ENCODE measurements at regions not wholly inside any gene's neighbourhood (a gene's known extent, or its start where the extent isn't known, plus 50 kb on each side); places are given as distances from the start of the nearest gene placed in this dataset.

DNA sequence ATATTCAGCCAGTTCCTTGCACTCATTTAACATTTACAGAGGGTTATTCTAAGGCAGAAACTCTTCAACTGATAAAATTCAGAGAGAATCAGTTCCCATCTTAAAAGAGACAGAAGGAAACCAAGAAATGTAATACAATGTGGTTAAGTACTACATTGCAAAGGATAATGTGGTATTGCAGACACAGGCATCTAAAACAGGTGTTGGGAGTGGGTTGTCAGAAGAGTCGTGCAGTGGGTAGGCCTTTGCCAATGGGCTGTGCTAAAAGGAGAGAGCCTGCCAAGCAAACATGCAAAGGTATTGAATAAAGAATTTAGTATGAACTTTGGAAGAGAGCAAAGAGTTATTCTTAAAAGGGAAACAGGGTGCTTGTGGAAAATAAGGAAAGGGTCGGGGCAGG, 1044.4 kb upstream of the DIAPH2 start:
- CTCF ChIA-PET, result no interaction called here
- Mint-ChIP-seq H3K9me3 (no peaks in the 10 kb centered on the region), H3K4me3 (no peak overlapping the region)

DNA sequence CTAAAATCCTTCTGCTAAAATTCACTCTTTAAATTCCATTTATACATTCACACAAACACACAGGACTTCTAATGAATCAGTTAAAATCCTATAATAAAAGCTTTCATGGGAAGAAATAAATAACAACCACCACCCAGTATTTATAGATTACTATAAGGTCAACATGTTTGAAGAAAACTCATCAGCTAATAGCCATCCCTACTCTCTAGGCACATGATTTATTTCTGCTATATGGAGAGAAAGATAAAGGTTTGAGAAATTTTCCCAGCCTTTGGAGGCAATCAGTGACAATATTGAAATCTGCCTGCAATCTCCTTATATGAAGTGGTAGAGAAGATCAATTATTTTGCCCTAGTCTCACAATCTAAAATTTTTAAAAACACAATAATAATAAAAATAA, 1038.9 kb upstream of the DIAPH2 start:
- CTCF ChIA-PET, result no interaction called here
- no peaks in the 10 kb centered on the region for H3K9me3 Mint-ChIP-seq
- no peaks in the 10 kb centered on the region for H3K27me3 Mint-ChIP-seq
- no peaks in the 10 kb centered on the region for H3K4me1 Mint-ChIP-seq
- H3K36me3 Mint-ChIP-seq (ENCODE audit: low read depth), result no peaks in the 10 kb centered on the region
- no peak overlapping the region for H3K27ac Mint-ChIP-seq
- POLR2A ChIA-PET, result no interaction called here
- no peak overlapping the region for H3K4me3 Mint-ChIP-seq
- DNase-seq, result no peak

More for the DNA sequence above, 1044.4 kb upstream of the DIAPH2 start:
- POLR2A ChIA-PET, result no interaction called here
- no peak for DNase-seq
- H3K4me1 Mint-ChIP-seq, result no peaks in the 10 kb centered on the region
- no peak overlapping the region for H3K27ac Mint-ChIP-seq
- H3K27me3 Mint-ChIP-seq, result no peaks in the 10 kb centered on the region
- H3K36me3 Mint-ChIP-seq (ENCODE audit: low read depth), result no peaks in the 10 kb centered on the region

DNA sequence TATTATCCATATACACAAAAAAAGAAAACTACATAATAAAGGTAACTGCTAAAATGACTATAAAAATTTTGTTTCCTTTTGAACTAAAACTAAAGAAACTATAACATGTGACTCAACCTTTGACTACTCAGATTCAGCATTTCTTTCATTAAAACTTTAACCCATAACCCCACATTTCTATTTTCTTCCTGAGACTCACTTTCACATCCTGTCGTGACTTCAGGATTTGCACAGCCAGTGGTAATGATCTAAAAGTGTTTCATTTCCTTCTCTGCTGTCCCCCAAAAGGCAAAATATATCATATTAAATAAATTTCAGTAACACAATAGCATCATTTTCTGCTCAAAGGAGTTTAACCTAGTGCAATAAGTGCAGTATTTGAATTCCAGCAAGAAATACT, 1022.4 kb upstream of the DIAPH2 start:
- peaks cover 5% of the 10 kb centered on the region for H3K9me3 Mint-ChIP-seq
- no peak overlapping the region for H3K4me3 Mint-ChIP-seq
- H3K36me3 Mint-ChIP-seq (ENCODE audit: low read depth), result no peaks in the 10 kb centered on the region
- H3K27me3 Mint-ChIP-seq, result no peaks in the 10 kb centered on the region
- ChIA-PET POLR2A (no interaction called here), CTCF (no interaction called here)
- no peak overlapping the region for H3K27ac Mint-ChIP-seq
- no peaks in the 10 kb centered on the region for H3K4me1 Mint-ChIP-seq
- no peak for DNase-seq

DNA sequence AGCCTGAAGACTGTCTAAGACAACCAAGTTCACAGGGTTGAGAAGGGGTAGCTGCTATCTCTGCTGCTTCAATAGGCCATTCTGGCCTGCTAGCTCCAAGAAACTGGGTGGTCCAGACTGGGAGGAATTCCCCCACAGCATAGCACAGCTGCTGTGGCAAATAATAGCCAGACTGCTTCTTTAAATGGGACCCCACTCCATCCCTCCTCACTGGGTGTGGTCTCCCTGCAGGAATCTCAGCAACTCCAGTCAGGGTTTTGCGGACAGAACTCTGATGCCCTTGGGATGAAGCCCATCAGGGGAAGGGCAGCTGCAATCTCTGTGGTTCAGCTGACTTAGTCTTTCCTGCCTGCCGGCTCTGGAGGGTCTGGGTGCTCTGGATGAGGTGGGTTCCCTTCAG, 1018.6 kb upstream of the DIAPH2 start:
- Mint-ChIP-seq H3K27ac (no peak overlapping the region), H3K9me3 (peaks cover 5% of the 10 kb centered on the region), H3K27me3 (no peaks in the 10 kb centered on the region), H3K36me3 (ENCODE audit: low read depth) (no peaks in the 10 kb centered on the region), H3K4me1 (no peaks in the 10 kb centered on the region), H3K4me3 (no peak overlapping the region)
- ChIA-PET POLR2A (no interaction called here), CTCF (no interaction called here)
- no peak for DNase-seq

DNA sequence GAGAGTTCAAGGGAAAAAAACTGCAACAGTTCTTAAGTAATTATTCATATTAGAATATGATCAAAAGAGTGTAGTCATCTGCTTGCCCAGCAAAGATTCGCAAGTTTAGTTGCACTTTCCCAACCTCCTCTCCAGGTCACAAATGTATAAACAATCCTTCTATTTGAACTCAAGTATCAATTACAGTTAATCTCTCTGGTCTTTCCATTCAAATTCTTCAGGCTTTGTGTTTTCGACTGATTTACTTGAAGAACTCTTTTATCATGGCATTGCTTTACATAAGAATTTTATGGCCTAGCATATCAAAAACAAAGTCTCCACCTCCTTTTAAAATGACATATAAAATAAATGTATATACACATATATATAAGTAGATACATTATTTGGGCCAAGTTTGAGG, 1009.6 kb upstream of the DIAPH2 start:
- Mint-ChIP-seq H3K27me3 (no peaks in the 10 kb centered on the region), H3K4me3 (no peak overlapping the region), H3K27ac (no peak overlapping the region), H3K9me3 (no peaks in the 10 kb centered on the region), H3K36me3 (ENCODE audit: low read depth) (no peaks in the 10 kb centered on the region), H3K4me1 (no peaks in the 10 kb centered on the region)
- ChIA-PET POLR2A (no interaction called here), CTCF (no interaction called here)
- no peak for DNase-seq

DNA sequence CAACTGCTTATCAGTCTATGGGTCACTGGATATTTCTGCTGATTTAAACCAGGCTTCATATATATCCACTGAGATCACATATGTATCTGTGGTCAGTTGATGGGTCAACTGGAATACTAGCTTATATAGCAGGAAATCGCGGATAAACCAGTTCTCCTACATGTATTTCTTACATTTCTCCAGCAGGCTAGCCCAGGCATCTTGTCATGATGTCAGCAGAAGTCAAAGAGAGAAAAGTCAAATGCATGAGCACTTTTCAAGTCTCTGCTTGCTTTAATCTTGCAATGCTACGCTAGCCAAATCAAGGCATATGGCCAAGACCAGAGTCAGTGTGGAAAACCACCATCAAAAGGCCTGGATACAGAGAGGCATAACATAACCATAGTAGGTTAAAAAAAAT, 1008.8 kb upstream of the DIAPH2 start:
- Mint-ChIP-seq H3K4me3 (no peak overlapping the region), H3K27ac (no peak overlapping the region), H3K36me3 (ENCODE audit: low read depth) (no peaks in the 10 kb centered on the region), H3K4me1 (no peaks in the 10 kb centered on the region), H3K27me3 (no peaks in the 10 kb centered on the region), H3K9me3 (no peaks in the 10 kb centered on the region)
- ChIA-PET CTCF (no interaction called here), POLR2A (no interaction called here)
- DNase-seq, result no peak

DNA sequence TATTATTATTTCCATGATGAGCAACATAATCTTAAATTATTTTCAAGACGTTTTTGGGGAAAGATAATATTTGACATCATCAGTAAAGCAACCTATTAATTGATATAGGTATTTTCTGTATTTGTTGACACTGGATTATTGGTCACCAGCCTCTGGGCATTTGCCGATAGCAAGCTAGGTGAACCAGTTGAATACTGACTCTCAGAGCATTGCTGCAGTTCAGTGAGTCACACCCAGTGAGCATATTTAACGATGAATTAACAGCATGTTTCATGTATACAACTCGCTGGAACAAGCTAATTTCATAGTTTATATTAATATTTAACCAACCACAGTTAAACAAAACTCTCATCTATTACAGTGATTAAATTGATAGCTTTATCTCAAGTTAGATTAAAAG, 1006.0 kb upstream of the DIAPH2 start:
- H3K9me3 Mint-ChIP-seq, result no peaks in the 10 kb centered on the region
- H3K36me3 Mint-ChIP-seq (ENCODE audit: low read depth), result no peaks in the 10 kb centered on the region
- POLR2A ChIA-PET, result no interaction called here
- H3K27ac Mint-ChIP-seq, result no peak overlapping the region
- no peak for DNase-seq
- H3K4me3 Mint-ChIP-seq, result no peak overlapping the region
- no peaks in the 10 kb centered on the region for H3K4me1 Mint-ChIP-seq
- H3K27me3 Mint-ChIP-seq, result no peaks in the 10 kb centered on the region
- CTCF ChIA-PET, result no interaction called here

DNA sequence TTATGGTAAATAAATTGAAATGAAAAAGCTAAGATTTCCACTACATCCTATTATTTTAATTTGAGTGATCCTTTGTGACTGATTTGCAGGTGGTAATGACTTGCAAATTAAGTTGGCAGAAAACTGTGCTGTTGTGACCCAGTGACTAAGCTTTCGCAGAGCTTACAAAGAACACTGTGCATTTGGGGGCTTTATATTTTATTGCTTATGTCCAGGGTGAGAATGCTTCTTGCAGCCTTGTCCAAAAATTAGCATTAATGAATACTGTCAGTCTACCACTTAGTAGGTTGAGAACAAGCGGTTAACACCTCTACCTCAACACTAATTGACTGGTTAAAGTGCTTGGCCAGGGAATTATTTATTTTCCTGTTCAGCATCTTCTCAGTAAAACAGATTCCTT, 991.3 kb upstream of the DIAPH2 start:
- no peak for DNase-seq
- H3K27me3 Mint-ChIP-seq, result no peaks in the 10 kb centered on the region
- H3K9me3 Mint-ChIP-seq, result no peaks in the 10 kb centered on the region
- CTCF ChIA-PET, result no interaction called here
- H3K4me1 Mint-ChIP-seq, result no peaks in the 10 kb centered on the region
- POLR2A ChIA-PET, result no interaction called here
- no peaks in the 10 kb centered on the region for H3K36me3 Mint-ChIP-seq (ENCODE audit: low read depth)
- H3K27ac Mint-ChIP-seq, result no peak overlapping the region
- no peak overlapping the region for H3K4me3 Mint-ChIP-seq

DNA sequence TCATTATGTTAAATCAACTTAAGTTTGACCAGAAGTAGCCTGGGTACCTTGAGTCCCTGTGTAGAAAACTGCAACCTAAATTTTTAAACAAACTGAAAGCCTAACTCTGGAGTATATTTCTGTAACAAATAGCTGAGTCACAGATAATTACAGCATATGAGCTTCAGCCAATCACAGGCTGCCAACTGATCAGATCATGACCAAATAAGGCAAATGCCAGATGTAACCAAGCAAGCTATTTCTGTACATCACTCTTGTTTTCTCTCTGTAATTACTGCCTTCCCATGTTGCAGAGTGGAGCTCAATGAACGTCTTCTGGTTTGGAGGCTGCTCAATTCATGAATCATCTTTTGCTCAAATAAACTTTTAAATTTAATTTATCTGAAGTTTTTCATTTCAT, 980.9 kb upstream of the DIAPH2 start:
- no peaks in the 10 kb centered on the region for H3K36me3 Mint-ChIP-seq (ENCODE audit: low read depth)
- no peak for DNase-seq
- no peaks in the 10 kb centered on the region for H3K4me1 Mint-ChIP-seq
- POLR2A ChIA-PET, result no interaction called here
- no peaks in the 10 kb centered on the region for H3K27me3 Mint-ChIP-seq
- no peak overlapping the region for H3K4me3 Mint-ChIP-seq
- no peaks in the 10 kb centered on the region for H3K9me3 Mint-ChIP-seq
- H3K27ac Mint-ChIP-seq, result no peak overlapping the region
- CTCF ChIA-PET, result no interaction called here

DNA sequence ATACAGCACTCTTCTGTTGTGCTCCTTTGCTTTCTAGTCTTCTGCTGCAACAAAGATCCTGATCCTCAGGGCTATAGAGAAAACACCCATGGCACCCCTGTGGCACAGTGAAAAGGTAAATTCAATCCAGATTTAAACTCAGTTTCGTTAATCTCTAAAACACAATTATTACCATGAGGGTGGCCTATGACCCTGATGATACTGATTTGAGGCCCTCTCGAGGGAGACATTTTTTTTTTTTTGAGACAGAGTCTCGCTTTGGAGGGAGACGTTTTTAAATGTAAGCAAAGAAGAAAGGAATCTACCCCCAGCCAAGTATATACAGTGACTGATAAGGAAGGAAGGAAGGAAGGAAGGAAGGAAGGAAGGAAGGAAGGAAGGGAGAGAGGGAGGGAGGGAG, 967.8 kb upstream of the DIAPH2 start:
- DNase-seq, result no peak
- H3K4me3 Mint-ChIP-seq, result no peak overlapping the region
- ChIA-PET POLR2A (no interaction called here), CTCF (no interaction called here)
- no peaks in the 10 kb centered on the region for H3K27me3 Mint-ChIP-seq
- H3K4me1 Mint-ChIP-seq, result no peaks in the 10 kb centered on the region
- peaks cover 6% of the 10 kb centered on the region for H3K9me3 Mint-ChIP-seq
- no peaks in the 10 kb centered on the region for H3K36me3 Mint-ChIP-seq (ENCODE audit: low read depth)
- no peak overlapping the region for H3K27ac Mint-ChIP-seq

DNA sequence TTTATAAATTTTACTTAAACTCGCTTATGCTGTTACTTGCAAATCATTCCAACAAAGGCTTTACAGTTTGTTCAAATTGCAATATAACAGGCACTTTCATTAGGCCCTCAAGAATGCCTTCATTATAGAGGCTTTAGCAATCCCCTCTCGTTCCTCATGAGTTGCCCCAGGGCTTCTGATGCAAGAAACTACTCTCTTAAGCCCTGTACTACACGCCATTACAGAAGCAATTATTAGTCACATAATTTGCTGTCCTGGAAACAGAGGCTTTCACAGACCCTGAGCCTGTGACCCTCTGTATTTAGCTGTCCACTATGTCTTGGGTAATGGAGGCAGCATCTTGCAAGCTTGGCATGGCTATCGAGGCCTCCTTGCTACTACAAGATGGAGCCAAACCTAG, 965.9 kb upstream of the DIAPH2 start:
- Mint-ChIP-seq H3K27ac (no peak overlapping the region), H3K4me1 (no peaks in the 10 kb centered on the region), H3K4me3 (no peak overlapping the region), H3K36me3 (ENCODE audit: low read depth) (no peaks in the 10 kb centered on the region), H3K27me3 (no peaks in the 10 kb centered on the region), H3K9me3 (peaks cover 6% of the 10 kb centered on the region)
- DNase-seq, result no peak
- ChIA-PET CTCF (interaction anchor here (0.5 kb wide), 1 partner anchor 30 kb away, joined by 4 read pairs; no protein-coding TSS in a partner anchor), POLR2A (no interaction called here)

DNA sequence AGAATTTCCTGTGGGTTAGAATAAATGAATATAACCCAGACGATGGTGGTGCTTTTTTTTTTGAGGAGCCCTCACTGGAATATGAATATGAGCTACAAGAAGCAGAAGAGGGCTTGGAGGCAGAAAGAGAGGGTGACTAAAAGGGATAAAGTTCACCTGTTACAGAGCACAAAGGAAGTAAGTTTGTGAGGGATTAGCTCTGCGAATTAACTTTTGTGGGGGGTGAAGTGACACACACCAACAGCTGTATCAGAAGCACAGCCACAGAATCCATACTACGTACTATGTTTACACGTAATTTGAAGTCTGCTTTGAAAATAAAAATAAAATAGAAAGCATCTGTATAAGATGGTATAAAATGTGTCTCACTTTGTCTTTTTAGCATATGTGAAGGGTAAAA, 963.6 kb upstream of the DIAPH2 start:
- Mint-ChIP-seq H3K4me1 (no peaks in the 10 kb centered on the region), H3K9me3 (peaks cover 3% of the 10 kb centered on the region), H3K27ac (no peak overlapping the region), H3K27me3 (no peaks in the 10 kb centered on the region), H3K4me3 (no peak overlapping the region), H3K36me3 (ENCODE audit: low read depth) (no peaks in the 10 kb centered on the region)
- ChIA-PET CTCF (no interaction called here), POLR2A (no interaction called here)
- DNase-seq, result no peak

DNA sequence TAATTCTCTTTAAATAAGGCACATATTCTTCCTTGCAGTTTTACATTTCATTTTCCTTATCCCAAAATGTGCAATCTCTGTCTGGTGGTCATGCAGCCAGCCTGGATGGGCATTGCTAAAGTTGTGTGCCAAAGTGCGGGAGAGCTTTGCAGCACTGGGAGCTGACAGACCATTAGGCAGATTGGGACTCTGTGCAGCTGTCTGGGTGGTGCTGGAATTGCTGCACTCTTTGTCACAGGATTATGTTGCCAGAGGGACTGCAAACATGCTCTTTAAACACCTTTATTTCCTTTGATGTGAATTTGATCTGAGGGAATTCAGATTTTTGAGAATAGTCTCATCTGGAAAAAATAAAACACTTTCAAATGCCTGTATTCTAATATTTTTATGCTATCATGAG, 956.2 kb upstream of the DIAPH2 start:
- Mint-ChIP-seq H3K27me3 (no peaks in the 10 kb centered on the region), H3K4me1 (no peaks in the 10 kb centered on the region), H3K4me3 (no peak overlapping the region), H3K27ac (no peak overlapping the region), H3K36me3 (ENCODE audit: low read depth) (no peaks in the 10 kb centered on the region), H3K9me3 (no peaks in the 10 kb centered on the region)
- CTCF ChIA-PET, result no interaction called here
- DNase-seq, result no peak
- POLR2A ChIA-PET, result no interaction called here

DNA sequence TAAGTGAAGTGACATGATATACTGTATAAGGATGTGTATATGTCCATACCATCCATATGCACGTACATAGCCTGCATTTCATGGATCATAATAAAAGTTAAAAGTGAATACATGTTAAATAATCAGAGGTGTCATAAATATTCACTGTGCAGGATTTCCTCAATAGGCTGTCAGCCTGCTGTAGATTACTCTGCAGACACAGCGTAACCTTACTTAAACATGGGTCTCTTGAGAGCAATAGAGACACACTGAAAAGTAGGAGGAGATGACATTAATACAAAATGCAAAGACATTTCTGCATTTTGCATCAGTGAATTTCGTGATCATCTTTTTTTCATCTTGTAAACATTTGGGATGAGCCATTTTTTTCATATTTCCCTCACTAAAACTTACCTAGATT, 955.2 kb upstream of the DIAPH2 start:
- no peaks in the 10 kb centered on the region for H3K27me3 Mint-ChIP-seq
- H3K4me3 Mint-ChIP-seq, result no peak overlapping the region
- ChIA-PET CTCF (no interaction called here), POLR2A (no interaction called here)
- H3K27ac Mint-ChIP-seq, result no peak overlapping the region
- no peak for DNase-seq
- H3K4me1 Mint-ChIP-seq, result no peaks in the 10 kb centered on the region
- H3K36me3 Mint-ChIP-seq (ENCODE audit: low read depth), result no peaks in the 10 kb centered on the region
- H3K9me3 Mint-ChIP-seq, result peaks cover 4% of the 10 kb centered on the region

DNA sequence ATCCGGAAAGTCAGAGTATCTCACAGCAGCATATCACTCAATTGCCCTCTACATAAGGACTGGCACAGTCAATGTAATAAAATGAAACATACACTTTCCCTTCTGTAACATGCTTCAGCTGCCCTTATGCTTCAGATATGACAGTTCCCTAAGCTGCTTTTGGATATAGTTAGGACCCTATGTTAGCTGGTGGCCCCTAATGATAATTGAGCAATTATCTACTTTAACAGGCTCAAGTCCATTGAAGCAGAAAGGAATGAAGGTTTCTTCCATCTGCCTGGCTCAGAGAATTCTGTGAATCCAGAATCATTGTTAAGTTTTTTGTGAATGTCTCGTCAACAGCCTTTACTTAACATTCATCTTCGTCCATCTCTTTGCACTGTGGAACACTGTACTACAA, 951.2 kb upstream of the DIAPH2 start:
- no peak overlapping the region for H3K4me3 Mint-ChIP-seq
- peaks cover 4% of the 10 kb centered on the region for H3K9me3 Mint-ChIP-seq
- no peaks in the 10 kb centered on the region for H3K27me3 Mint-ChIP-seq
- ChIA-PET POLR2A (no interaction called here), CTCF (no interaction called here)
- H3K27ac Mint-ChIP-seq, result no peak overlapping the region
- no peaks in the 10 kb centered on the region for H3K36me3 Mint-ChIP-seq (ENCODE audit: low read depth)
- no peak for DNase-seq
- no peaks in the 10 kb centered on the region for H3K4me1 Mint-ChIP-seq
